ENCODE measurements at regions not wholly inside any gene's neighbourhood (a gene's known extent, or its start where the extent isn't known, plus 50 kb on each side); places are given as distances from the start of the nearest gene placed in this dataset.

DNA sequence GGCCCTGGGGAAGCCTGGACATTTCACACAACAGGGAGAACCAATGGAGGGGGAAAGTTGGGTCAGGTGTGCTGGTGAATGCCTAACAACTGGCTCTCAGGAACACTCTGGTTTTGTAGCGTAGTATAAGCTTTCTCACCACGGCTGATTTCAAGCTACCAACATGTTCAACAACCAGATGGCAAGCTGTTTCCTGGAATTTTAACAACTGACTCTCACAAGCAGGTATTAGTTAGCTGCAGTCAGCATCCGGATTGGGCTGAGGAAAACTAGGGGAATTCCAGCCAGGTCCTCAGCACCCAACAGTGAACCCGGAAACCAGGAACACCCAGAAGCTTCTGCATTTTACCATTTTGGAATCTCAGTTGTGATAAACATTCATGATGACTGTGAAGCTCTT lies 162.3 kb upstream of the CAMK1G start:
- TF ChIP-seq, protein P1, sequence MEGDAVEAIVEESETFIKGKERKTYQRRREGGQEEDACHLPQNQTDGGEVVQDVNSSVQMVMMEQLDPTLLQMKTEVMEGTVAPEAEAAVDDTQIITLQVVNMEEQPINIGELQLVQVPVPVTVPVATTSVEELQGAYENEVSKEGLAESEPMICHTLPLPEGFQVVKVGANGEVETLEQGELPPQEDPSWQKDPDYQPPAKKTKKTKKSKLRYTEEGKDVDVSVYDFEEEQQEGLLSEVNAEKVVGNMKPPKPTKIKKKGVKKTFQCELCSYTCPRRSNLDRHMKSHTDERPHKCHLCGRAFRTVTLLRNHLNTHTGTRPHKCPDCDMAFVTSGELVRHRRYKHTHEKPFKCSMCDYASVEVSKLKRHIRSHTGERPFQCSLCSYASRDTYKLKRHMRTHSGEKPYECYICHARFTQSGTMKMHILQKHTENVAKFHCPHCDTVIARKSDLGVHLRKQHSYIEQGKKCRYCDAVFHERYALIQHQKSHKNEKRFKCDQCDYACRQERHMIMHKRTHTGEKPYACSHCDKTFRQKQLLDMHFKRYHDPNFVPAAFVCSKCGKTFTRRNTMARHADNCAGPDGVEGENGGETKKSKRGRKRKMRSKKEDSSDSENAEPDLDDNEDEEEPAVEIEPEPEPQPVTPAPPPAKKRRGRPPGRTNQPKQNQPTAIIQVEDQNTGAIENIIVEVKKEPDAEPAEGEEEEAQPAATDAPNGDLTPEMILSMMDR (IDR thresholded peaks at IDR 0.05; ENCODE audit: low read depth, low read length, missing control alignments), result no peak
- H3K4me3 ChIP-seq (ENCODE audit: low read depth, low read length), result no peak overlapping the region
- in situ Hi-C loops (cut with HindIII; ENCODE audit: low sequenced_read_pairs), result loop anchor here (5.0 kb wide), 1 partner anchor 69 kb away; no protein-coding TSS in a partner anchor
- no peak for DNase-seq (ENCODE audit: low read depth)

DNA sequence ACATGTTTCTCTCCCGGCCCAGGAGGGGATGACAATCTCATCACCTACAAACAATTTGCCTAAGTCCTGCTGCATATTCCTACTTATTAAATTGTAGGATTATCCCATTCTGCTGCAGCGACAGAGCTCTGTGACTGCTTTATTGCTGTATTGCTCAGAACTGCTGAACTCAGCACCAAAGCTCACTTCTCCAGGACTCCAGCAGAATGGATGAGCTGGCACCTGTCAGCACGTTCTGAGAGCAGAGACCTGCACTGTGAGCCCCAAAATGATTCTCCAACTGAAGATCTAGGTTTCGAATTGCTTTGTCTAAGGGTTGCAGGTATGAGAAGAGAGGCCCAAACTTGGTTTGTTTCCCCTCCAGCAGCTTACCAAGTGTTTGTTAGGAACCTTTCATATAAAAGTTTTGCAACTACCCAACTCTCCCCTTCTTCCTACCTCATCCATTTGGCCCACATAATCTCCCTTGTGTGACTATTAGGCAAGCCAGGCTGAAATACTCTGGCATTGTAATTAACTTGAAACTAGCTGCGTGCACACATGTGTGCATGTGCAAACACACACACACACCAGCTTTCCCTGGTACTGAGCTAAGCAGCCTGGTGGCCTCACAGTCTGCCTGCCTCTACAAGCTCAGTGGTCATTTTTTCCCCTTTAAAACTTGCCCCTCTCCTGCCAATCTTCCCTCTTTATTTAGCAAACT lies 161.4 kb upstream of the CAMK1G start:
- DNase-seq (ENCODE audit: low read depth), result no peak
- in situ Hi-C loops (cut with HindIII; ENCODE audit: low sequenced_read_pairs), result loop anchor here (5.0 kb wide), 1 partner anchor 70 kb away; no protein-coding TSS in a partner anchor
- no peak overlapping the region for H3K4me3 ChIP-seq (ENCODE audit: low read depth, low read length)
- TF ChIP-seq, protein P1 (IDR thresholded peaks at IDR 0.05; ENCODE audit: low read depth, low read length, missing control alignments), result no peak

DNA sequence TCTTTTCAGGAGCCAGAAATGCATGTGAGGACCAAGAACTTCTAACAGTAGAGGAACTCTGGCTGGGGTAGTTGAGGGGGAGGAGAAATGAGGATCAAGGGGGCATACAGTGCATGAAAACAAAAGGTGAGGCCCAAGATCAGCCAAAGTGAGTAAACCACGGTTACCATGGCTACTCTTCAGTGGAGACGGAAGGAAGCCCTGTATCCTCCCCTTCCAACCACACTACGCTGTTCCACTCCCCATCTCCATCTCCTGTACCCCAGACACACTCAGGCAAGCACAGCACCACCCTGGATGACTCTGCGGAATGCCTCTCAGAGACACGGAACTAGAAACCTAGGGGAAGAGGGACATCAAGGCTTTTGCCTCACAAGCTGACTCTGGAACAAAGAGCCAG lies 157.6 kb upstream of the CAMK1G start:
- H3K4me3 ChIP-seq (ENCODE audit: low read depth, low read length), result no peak overlapping the region
- DNase-seq (ENCODE audit: low read depth), result no peak
- TF ChIP-seq, protein P1 (IDR thresholded peaks at IDR 0.05; ENCODE audit: low read depth, low read length, missing control alignments), result no peak
- in situ Hi-C loops (cut with HindIII; ENCODE audit: low sequenced_read_pairs), result no loop called here

DNA sequence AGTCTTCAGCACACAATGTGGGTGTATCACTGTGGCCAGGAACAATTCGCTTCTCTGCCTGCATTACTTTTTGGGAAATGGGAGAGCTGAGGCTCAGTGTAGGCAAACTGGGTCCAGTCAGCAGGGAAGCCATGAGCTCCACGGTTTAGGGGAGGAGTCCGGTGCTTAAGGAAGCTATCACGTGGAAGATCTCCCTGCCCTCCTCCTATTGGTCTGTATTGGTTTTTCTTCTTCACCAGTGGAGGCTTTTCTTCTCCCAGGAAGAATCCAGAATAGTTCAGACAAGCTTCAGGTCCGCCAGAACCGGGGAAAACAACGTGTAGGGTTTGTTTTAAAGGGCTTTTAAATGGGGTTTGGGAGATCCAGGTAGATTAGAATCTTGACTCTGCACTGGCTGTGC lies 156.2 kb upstream of the CAMK1G start:
- in situ Hi-C loops (cut with HindIII; ENCODE audit: low sequenced_read_pairs), result no loop called here
- TF ChIP-seq, protein P1 (IDR thresholded peaks at IDR 0.05; ENCODE audit: low read depth, low read length, missing control alignments), result no peak
- no peak for DNase-seq (ENCODE audit: low read depth)
- H3K4me3 ChIP-seq (ENCODE audit: low read depth, low read length), result no peak overlapping the region

DNA sequence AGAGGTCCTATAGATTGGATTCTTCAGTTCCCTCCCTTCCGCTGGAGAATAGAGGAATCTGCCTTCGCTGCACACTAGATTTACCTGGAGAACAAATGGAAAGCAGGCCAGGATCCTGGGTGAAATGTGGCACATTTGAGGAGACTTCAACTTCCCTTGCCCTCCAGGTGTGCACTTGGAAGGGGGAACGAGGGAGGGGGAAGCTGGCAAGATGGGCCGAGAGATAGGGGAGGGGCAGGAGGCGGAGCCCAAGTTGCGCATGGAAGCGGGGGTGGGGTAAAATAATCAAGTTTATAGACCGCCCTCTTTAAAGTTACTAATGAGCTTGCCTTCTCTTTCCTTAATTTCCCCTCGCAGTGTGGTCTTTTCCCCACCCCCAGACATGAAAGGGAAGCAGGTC lies 155.7 kb upstream of the CAMK1G start:
- DNase-seq (ENCODE audit: low read depth), result no peak
- H3K4me3 ChIP-seq (ENCODE audit: low read depth, low read length), result no peak overlapping the region
- TF ChIP-seq, protein P1 (IDR thresholded peaks at IDR 0.05; ENCODE audit: low read depth, low read length, missing control alignments), result no peak
- in situ Hi-C loops (cut with HindIII; ENCODE audit: low sequenced_read_pairs), result no loop called here

DNA sequence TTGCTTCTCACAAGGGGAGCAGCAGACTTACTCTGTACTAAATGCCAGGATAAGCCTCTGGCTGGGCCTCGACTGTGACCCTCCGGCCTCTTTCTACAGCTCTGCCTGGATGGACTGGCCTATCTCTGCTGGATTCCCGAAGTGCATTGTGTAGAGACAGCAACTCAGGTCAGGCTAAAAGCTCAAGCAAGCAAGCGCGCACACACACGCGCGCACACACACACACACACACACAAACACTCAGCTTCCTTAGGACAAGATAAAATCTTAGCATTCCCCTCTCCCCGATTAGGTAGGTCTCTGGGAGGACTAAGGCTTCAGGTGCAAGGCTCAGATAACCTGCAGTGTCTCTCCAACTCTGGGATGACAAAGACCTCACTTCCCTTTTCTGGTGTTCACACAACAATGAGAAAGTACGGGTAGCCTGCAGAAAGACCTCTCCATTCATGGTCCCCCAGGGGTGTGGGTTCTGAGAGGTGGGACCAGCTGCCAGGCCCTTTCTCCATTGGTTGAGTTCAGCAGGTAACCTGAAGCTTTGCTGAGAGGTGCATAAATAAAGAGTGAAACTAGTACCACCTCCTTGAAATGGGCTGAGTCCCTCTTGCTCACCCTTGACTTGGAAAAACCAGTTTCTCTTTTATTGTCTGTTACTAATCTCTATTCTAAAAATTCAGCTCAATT lies 155.1 kb upstream of the CAMK1G start:
- in situ Hi-C loops (cut with HindIII; ENCODE audit: low sequenced_read_pairs), result no loop called here
- TF ChIP-seq, protein P1 (IDR thresholded peaks at IDR 0.05; ENCODE audit: low read depth, low read length, missing control alignments), result no peak
- no peak overlapping the region for H3K4me3 ChIP-seq (ENCODE audit: low read depth, low read length)
- DNase-seq (ENCODE audit: low read depth), result no peak

All from astrocyte of the cerebellum (primary cell).